Keratinocyte (primary cell): ENCODE measurements at regions not wholly inside any gene's neighbourhood (a gene's known extent, or its start where the extent isn't known, plus 50 kb on each side); places are given as distances from the start of the nearest gene placed in this dataset.

Experiments used
- EZH2 ChIP-seq: IDR thresholded peaks from one replicate; pipeline ENCODE4 v1.6.1; 2012; ENCODE audit warnings: inconsistent platforms, mild to moderate bottlenecking, low read length, moderate library complexity
- TF ChIP-seq, protein P1 (sequence below), 3 experiments: IDR thresholded peaks in 1 of 3; conservative IDR thresholded peaks in 1 of 3; optimal IDR thresholded peaks in 1 of 3; 2 replicates in 2 of 3; 3 replicates in 1 of 3; pipeline versions ENCODE3 to v1.5.1; 2011; ENCODE audit warnings: low read length in 3 of 3, mild to moderate bottlenecking in 3 of 3, moderate library complexity in 2 of 3, control low read depth in 1 of 3, inconsistent platforms in 1 of 3; ENCODE audit not compliant: insufficient read depth in 2 of 3; ENCODE audit errors: extremely low read depth in 1 of 3

- TF ChIP-seq EZH2: no peak
- TF ChIP-seq, protein P1, sequence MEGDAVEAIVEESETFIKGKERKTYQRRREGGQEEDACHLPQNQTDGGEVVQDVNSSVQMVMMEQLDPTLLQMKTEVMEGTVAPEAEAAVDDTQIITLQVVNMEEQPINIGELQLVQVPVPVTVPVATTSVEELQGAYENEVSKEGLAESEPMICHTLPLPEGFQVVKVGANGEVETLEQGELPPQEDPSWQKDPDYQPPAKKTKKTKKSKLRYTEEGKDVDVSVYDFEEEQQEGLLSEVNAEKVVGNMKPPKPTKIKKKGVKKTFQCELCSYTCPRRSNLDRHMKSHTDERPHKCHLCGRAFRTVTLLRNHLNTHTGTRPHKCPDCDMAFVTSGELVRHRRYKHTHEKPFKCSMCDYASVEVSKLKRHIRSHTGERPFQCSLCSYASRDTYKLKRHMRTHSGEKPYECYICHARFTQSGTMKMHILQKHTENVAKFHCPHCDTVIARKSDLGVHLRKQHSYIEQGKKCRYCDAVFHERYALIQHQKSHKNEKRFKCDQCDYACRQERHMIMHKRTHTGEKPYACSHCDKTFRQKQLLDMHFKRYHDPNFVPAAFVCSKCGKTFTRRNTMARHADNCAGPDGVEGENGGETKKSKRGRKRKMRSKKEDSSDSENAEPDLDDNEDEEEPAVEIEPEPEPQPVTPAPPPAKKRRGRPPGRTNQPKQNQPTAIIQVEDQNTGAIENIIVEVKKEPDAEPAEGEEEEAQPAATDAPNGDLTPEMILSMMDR (optimal IDR thresholded peaks at IDR 0.05 in 1 of 3, IDR thresholded peaks at IDR 0.05 in 1 of 3, conservative IDR thresholded peaks at IDR 0.05 in 1 of 3; ENCODE audit: extremely low read depth in 1 of 3, insufficient read depth in 2 of 3, low read length in 3 of 3): no peak
Measured at GRCh38 chr7:35370687-35371086, 116.8 kb upstream of the TBX20 start.
